GM10248 (cell line): ENCODE measurements at regions not wholly inside any gene's neighbourhood (a gene's known extent, or its start where the extent isn't known, plus 50 kb on each side); places are given as distances from the start of the nearest gene placed in this dataset.

ENCODE experiments used
- CTCF ChIA-PET: fragments of 300-600 bp; sonication (Branson Sonifier 250); formaldehyde crosslinking; extraction: SDS; loops from one replicate; lab custom pipeline; 2021; ENCODE audit warnings: antibody characterized with exemption; lab: Yijun Ruan, JAX
- POLR2A ChIA-PET: fragments of 350-650 bp; sonication (Branson Sonifier 250); formaldehyde crosslinking; extraction: SDS; loops from one replicate; lab custom pipeline; 2020; ENCODE audit warnings: antibody characterized with exemption; lab: Yijun Ruan, JAX
- DNase-seq: peaks from one replicate; pipeline ENCODE4 v3.0.0; 2012; ENCODE audit errors: extremely low spot score
- TF ChIP-seq, protein P1 (sequence below): IDR thresholded peaks from 2 replicates; pipeline ENCODE4 v1.5.1; 2012; ENCODE audit warnings: mild to moderate bottlenecking, low read depth; ENCODE audit errors: extremely low read depth, missing control alignments, control extremely low read depth

DNA sequence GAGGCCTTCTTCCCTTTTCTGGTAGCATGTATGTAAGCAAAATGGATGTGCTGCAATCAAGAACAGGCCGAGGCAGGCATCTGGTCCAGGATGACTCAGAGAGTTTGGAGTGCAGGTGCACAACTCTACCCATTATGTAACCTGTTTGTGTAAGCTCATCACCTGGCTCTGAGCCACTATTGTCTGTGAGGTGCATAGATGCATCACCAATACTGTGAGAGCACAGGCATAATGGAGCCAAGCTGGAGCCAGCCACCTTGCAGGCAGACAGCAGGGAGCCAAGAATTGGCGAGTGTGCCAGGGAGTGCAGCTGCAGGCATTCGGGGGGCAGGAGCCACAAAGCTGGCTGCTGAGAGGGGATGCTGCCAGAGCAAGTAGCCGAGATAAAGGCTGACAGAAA, 549.9 kb upstream of the RGS18 start:
- ChIA-PET POLR2A (no interaction called here), CTCF (interaction anchor here (0.7 kb wide), 1 partner anchor 12 kb away, joined by 3 read pairs; no protein-coding TSS in a partner anchor)
- no peak for DNase-seq
- TF ChIP-seq, protein P1, sequence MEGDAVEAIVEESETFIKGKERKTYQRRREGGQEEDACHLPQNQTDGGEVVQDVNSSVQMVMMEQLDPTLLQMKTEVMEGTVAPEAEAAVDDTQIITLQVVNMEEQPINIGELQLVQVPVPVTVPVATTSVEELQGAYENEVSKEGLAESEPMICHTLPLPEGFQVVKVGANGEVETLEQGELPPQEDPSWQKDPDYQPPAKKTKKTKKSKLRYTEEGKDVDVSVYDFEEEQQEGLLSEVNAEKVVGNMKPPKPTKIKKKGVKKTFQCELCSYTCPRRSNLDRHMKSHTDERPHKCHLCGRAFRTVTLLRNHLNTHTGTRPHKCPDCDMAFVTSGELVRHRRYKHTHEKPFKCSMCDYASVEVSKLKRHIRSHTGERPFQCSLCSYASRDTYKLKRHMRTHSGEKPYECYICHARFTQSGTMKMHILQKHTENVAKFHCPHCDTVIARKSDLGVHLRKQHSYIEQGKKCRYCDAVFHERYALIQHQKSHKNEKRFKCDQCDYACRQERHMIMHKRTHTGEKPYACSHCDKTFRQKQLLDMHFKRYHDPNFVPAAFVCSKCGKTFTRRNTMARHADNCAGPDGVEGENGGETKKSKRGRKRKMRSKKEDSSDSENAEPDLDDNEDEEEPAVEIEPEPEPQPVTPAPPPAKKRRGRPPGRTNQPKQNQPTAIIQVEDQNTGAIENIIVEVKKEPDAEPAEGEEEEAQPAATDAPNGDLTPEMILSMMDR, result no peak

DNA sequence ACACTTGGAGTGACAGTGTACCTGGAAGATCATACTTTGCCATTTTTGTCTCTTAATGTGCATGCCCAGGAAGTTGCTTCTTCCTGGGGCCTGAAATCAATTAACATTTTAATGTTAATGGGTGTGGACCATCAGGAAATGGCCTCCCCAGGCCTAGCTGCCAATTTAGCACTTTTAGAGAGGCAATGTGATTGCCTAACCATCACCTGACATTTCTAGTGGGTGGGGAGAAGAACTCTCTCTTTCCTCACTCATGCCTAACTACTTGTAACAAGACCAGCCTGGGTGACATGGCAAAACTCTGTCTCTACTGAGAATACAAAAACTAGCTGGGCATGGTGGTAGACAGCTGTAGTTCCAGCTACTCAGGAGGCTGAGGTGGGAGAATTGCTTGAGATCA, 549.0 kb upstream of the RGS18 start:
- CTCF ChIA-PET, result interaction anchor here (1.2 kb wide), 1 partner anchor 18 kb away, joined by 3 read pairs; no protein-coding TSS in a partner anchor

DNA sequence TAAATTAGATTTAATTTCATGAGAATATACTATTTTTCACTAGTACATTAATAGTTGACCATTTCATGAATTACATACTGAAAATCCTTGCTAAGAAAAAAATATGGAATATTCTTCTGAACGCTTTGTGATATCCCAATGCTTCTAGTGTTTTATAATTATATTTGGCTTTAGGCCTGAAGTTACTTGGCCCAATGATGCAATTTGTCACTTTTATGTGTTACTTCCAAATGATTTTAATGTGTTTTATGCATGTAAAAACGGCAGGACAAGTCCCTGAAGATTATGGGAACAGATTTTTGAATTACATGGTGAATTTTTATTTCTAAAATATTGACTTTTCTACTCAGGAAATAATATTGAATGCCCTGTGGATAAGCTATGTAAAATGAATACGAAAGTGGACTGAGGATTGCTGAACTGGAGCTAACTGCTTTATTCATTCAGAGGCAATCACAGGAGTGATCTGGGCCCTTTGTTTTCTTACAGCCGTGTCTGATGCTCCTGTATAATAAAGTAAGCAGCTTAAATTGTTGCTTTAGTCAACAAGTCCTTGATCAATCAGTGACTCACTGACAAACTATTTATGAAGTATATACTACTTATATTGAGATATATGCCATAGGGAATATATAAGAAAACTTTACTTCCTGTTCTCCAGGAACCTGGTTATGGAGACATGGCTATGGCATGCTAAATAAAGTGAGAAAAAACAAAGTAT, 543.0 kb upstream of the RGS18 start:
- no peak for DNase-seq
- POLR2A ChIA-PET, result no interaction called here
- CTCF ChIA-PET, result interaction anchor here (1.1 to 1.4 kb wide), 2 partner anchors 9 to 10 kb away, joined by 4 to 5 read pairs; no protein-coding TSS in a partner anchor
- TF ChIP-seq, protein P1, result no peak

More for the DNA sequence above, 549.0 kb upstream of the RGS18 start:
- no peak for DNase-seq
- TF ChIP-seq, protein P1, result no peak
- POLR2A ChIA-PET, result no interaction called here

DNA sequence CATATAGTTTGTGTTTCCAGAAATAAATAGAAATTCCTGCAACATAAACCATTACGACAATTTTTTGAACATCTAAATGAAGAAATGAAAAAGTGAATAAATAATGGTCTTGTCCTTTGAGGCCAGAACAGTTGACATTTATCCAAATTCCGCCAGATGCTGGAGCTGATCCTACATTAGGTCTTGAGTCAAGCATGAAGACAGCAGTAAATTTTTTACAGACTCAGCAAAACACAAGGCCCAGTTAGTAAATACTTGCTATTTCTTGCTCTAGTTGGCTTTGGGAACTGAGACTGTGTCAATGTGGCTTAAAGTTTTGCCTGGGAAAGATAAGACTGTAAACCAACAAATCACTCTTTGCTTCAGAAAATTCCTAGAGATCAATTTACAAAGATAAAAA, 540.1 kb upstream of the RGS18 start:
- CTCF ChIA-PET, result no interaction called here
- no peak for DNase-seq
- TF ChIP-seq, protein P1, result no peak
- POLR2A ChIA-PET, result no interaction called here

DNA sequence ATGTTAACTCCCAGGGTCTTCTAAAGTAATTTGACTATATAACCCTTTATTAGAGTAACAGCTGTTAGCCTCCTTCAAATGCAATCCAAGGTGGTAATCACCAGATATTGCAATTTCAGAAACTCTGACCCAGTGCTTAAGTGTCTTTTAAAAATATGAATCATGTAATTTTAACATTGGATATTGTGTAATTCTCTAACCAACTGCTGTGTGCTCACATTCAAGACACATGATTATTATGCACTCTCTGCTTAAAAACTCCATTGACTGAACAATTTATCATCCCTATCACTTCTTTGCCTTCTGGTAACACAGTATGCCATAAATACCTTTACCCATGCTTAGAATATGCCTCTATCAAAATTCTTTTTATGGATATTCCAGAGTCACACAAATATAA, 537.4 kb upstream of the RGS18 start:
- ChIA-PET CTCF (no interaction called here), POLR2A (no interaction called here)
- no peak for DNase-seq
- TF ChIP-seq, protein P1, result no peak

DNA sequence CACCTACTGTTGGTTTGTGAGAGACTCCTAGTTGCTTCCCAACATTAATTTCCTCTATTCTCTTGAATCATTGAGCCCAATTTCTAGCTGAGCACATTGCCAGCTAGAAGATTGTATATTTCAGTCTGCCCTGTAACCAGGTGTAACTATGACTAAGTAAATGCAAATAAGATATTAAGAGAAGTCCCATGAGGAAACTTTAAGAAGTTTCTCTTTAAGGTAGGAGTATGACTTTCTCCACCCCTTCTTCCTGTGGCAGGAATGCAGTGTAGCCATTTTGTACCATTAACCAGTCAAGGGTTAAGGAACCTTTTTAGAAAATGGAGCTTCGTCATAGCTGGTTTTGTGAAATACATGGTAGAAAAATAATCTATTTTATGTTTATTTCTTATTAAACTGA, 534.2 kb upstream of the RGS18 start:
- ChIA-PET POLR2A (no interaction called here), CTCF (interaction anchor here (1.2 kb wide), 1 partner anchor 9 kb away, joined by 4 read pairs; no protein-coding TSS in a partner anchor)
- no peak for DNase-seq
- TF ChIP-seq, protein P1, result no peak
